HCT116 (cell line): ENCODE measurements at regions not wholly inside any gene's neighbourhood (a gene's known extent, or its start where the extent isn't known, plus 50 kb on each side); places are given as distances from the start of the nearest gene placed in this dataset.
"Not testable (repeated sequence)": the region's sequence is repeated elsewhere in the genome, so short reads cannot be mapped to it uniquely, and the experiment has no call there.

Experiments
- ATAC-seq: fragments of 200-7000 bp; cut with Tn5 transposase; 2 replicates; pipeline ENCODE4 v1.9.1; 2020; ENCODE audit warnings: mild to moderate bottlenecking, moderate library complexity
- BruUV-seq: library from RNA; stranded (reverse); fragments of 400-500 nt; replicated peaks from 2 replicates; lab custom pipeline; 2021; lab: Mats Ljungman, UMichigan
- CTCF ChIA-PET: fragments of 300-600 bp; sonication (Branson Sonifier 250); formaldehyde crosslinking; loops from one replicate; lab custom pipeline; 2021; ENCODE audit warnings: antibody characterized with exemption; lab: Charles Lee
- POLR2A ChIA-PET: fragments of 300-600, 350-600 bp; sonication (Branson Sonifier 250); formaldehyde crosslinking; loops from one replicate; lab custom pipeline; 2021; ENCODE audit warnings: antibody characterized with exemption; lab: Charles Lee
- RAD21 ChIA-PET, 2 experiments: fragments of 300-600 bp; sonication (Branson Sonifier 250); formaldehyde crosslinking; loops; one replicate each; lab custom pipeline; 2023; ENCODE audit warnings: low total read pairs in 2 of 2; ENCODE audit not compliant: uncharacterized antibody in 2 of 2, unreplicated experiment in 2 of 2, low non-redundant PET in 1 of 2; lab: Charles Lee
- DNase-seq: peaks from one replicate; pipeline ENCODE4 v3.0.0-alpha.2; 2010; ENCODE audit warnings: low read depth, low spot score
- H2AFZ ChIP-seq: fragments of 200-600 bp; shearing (Covaris generic), sonication (generic); 2 replicates; pipeline ENCODE4 v1.6.1; 2017; ENCODE audit warnings: low read depth, mixed run types, mixed read lengths, antibody characterized with exemption, low read length; ENCODE audit not compliant: poor library complexity, severe bottlenecking
- H3K27ac ChIP-seq: 2 replicates; pipeline ENCODE4 v1.5.1; 2012; ENCODE audit warnings: low read depth, low read length
- H3K27me3 ChIP-seq: fragments of 200-600 bp; sonication (generic); 2 replicates; pipeline ENCODE4 v1.6.1; 2016; ENCODE audit warnings: mixed run types, low read length, mixed read lengths; ENCODE audit not compliant: insufficient read depth
- H3K36me3 ChIP-seq, 2 experiments: fragments of 200-500 bp in 1 of 2; fragments of 200-600 bp in 1 of 2; sonication (Bioruptor generic) in 1 of 2; sonication (generic) in 1 of 2; 2 replicates each; pipeline versions ENCODE4 v1.5.1 to v1.6.1; 2014 to 2016; ENCODE audit warnings: low read length in 2 of 2, inconsistent platforms in 1 of 2, mixed read lengths in 1 of 2, mixed run types in 1 of 2; ENCODE audit not compliant: insufficient read depth in 2 of 2, control insufficient read depth in 1 of 2
- H3K4me1 ChIP-seq, 2 experiments: fragments of 200-600 bp in 1 of 2; sonication (generic) in 1 of 2; 2 replicates each; pipeline versions ENCODE4 v1.5.1 to v1.6.1; 2012 to 2017; ENCODE audit warnings: low read length in 2 of 2, inconsistent platforms in 1 of 2, mild to moderate bottlenecking in 1 of 2, mixed read lengths in 1 of 2, mixed run types in 1 of 2, moderate library complexity in 1 of 2; ENCODE audit not compliant: insufficient read depth in 2 of 2, control insufficient read depth in 1 of 2
- H3K4me2 ChIP-seq: fragments of 200-600 bp; sonication (generic); 2 replicates; pipeline ENCODE4 v1.6.1; 2017; ENCODE audit warnings: mixed run types, low read length, mixed read lengths
- H3K4me3 ChIP-seq, 2 experiments: fragments of 200-600 bp in 1 of 2; sonication (generic) in 1 of 2; replicated peaks in 1 of 2; 2 replicates each; pipeline ENCODE4 v1.5.1; 2011 to 2016; ENCODE audit warnings: low read length in 2 of 2, control low read depth in 1 of 2, low read depth in 1 of 2, mild to moderate bottlenecking in 1 of 2, mixed read lengths in 1 of 2, mixed run types in 1 of 2
- H3K79me2 ChIP-seq: fragments of 200-600 bp; sonication (generic); 2 replicates; pipeline ENCODE4 v1.6.1; 2017; ENCODE audit warnings: mild to moderate bottlenecking, mixed run types, low read length, moderate library complexity, mixed read lengths; ENCODE audit not compliant: insufficient read depth
- H3K9ac ChIP-seq: fragments of 200-600 bp; sonication (generic); 2 replicates; pipeline ENCODE4 v1.6.1; 2016; ENCODE audit warnings: low read length, mixed read lengths
- H3K9me2 ChIP-seq: fragments of 200-600 bp; sonication (generic), shearing (Covaris generic); 2 replicates; pipeline ENCODE4 v1.6.1; 2017; ENCODE audit warnings: mixed run types, mild to moderate bottlenecking, moderate library complexity; ENCODE audit not compliant: insufficient read depth
- H3K9me3 ChIP-seq, 2 experiments: fragments of 200-500 bp in 1 of 2; fragments of 200-600 bp in 1 of 2; sonication (Bioruptor generic) in 1 of 2; sonication (generic) in 1 of 2; 2 replicates each; pipeline ENCODE4 v1.6.1; 2014 to 2017; ENCODE audit warnings: low read length in 2 of 2, mixed read lengths in 2 of 2, inconsistent platforms in 1 of 2, low read depth in 1 of 2, mild to moderate bottlenecking in 1 of 2, mixed run types in 1 of 2, moderate library complexity in 1 of 2; ENCODE audit not compliant: control insufficient read depth in 1 of 2, insufficient read depth in 1 of 2
- H4K20me1 ChIP-seq: fragments of 200-600 bp; sonication (generic), shearing (Covaris generic); 2 replicates; pipeline ENCODE4 v1.6.1; 2017; ENCODE audit warnings: mixed run types, mild to moderate bottlenecking, moderate library complexity; ENCODE audit not compliant: insufficient read depth
- intact Hi-C: fragments of 100-400 bp; cut with micrococcal nuclease; formaldehyde crosslinking; loops from 2 replicates; pipeline ENCODE4 v1.10.0; 2022

DNA sequence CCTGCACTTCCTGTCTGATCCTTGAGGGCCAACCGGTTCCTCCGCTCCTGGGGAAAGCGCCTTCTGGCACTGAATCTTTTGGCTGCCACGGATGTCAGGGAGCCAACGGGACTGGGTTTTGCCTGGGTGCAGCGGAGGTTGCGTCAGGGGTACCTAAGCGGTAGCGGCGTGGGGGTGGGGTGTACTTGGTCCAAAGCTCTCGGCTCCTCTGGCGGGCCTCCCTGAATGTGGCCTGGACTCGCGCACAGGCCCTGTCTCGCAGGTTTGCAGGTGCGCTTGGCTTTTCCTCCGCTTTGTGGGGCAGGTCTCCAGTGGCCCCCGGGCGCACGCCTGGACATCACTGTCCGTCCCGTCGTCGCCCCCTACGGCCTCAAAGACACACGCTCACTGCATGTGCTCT is 1410.1 kb upstream of the PCDH10 start:
- DNase-seq, BruUV-seq, CTCF ChIA-PET, RAD21 ChIA-PET, H2AFZ ChIP-seq, H3K27me3 ChIP-seq, H3K4me1 ChIP-seq, POLR2A ChIA-PET, H3K9me3 ChIP-seq, H3K27ac ChIP-seq, H3K9ac ChIP-seq, H4K20me1 ChIP-seq, H3K36me3 ChIP-seq, intact Hi-C loops, H3K4me2 ChIP-seq, H3K9me2 ChIP-seq, H3K79me2 ChIP-seq, H3K4me3 ChIP-seq, ATAC-seq: not testable (repeated sequence)

DNA sequence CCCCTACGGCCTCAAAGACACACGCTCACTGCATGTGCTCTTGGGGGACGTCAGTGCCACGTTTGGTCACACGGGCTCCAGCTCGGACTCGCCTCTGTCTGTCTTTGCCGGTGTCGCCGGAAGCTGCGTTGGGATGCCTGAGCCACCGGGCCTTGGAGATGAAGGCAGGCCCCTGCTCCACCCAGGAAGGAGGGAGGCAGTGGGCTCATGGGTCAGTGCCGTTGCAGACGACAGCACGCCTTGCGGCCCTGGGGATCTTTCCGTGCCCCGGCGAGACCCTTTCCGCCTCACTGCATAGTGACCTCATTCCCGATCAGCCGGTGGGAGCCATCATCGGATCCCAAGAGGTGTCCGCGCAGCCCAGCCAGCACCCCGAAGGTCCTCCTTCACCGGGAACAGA is 1407.3 kb upstream of the PCDH10 start:
- DNase-seq, H3K27me3 ChIP-seq, intact Hi-C loops, H3K79me2 ChIP-seq, H3K9me3 ChIP-seq, POLR2A ChIA-PET, BruUV-seq, H3K36me3 ChIP-seq, CTCF ChIA-PET, H3K9me2 ChIP-seq, H2AFZ ChIP-seq, ATAC-seq, RAD21 ChIA-PET, H4K20me1 ChIP-seq, H3K4me3 ChIP-seq, H3K4me2 ChIP-seq, H3K27ac ChIP-seq, H3K9ac ChIP-seq, H3K4me1 ChIP-seq: not testable (repeated sequence)

DNA sequence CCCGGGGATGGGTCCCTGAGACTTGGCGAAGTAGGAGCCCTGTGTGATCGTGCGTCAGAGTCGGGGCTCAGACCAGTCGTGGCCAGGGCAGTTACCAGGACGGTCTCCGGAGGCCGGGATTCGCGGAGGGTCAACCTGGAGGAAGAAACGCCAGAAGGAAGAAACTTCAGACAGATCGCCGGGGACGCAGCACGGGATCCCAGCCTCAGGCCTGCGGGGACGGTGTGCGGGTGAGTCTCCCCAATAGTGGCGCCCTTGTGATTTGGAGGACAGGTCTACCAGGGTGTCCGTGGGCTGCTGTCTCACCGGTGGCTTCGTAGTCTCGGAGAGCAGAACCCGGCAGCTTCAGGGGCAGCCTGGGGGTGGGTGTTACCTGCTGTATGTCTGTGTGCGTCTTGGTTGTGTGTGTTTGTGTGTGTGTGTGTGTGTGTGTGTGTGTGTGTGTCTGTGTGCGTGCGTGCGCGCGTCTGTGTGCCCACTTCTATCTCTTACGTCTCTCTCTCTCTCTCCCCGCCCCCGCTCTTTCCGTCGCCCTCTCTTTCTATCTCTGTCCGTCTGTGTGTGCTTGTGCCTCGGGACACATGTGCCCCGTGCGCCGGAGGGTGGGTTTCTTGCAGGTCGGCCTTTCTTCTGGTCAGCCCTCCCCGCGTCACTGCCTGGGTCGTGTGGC is 1406.4 kb upstream of the PCDH10 start:
- BruUV-seq, intact Hi-C loops: not testable (repeated sequence)

DNA sequence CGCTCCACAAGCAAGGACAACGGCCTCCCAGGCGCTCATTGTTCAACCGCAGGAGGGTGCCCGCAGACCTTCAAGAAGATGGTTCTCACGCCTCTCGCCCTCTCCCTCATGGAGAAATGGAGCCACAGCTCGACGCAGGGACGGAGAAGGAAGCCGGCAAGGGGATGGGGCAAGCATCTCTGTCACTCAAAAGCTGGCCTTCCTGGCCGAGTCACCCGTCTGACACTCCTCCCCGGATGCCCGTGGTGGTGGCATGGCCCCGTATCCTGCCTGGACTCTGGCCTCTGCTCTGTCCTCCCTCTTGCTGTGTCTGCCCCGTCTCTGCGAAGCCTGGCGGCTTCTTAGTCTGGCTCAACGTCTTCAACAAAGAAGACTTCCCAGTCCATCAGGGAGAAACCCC is 1405.7 kb upstream of the PCDH10 start:
- DNase-seq, H3K36me3 ChIP-seq, H3K4me2 ChIP-seq, intact Hi-C loops, H3K9me2 ChIP-seq, BruUV-seq, H3K27ac ChIP-seq, H3K79me2 ChIP-seq, H3K27me3 ChIP-seq, CTCF ChIA-PET, H3K9me3 ChIP-seq, ATAC-seq, POLR2A ChIA-PET, RAD21 ChIA-PET, H2AFZ ChIP-seq, H4K20me1 ChIP-seq, H3K9ac ChIP-seq, H3K4me3 ChIP-seq, H3K4me1 ChIP-seq: not testable (repeated sequence)

More for the DNA sequence above, 1406.4 kb upstream of the PCDH10 start:
- H2AFZ ChIP-seq, H3K9ac ChIP-seq, H3K4me3 ChIP-seq, H3K4me2 ChIP-seq, H3K36me3 ChIP-seq, DNase-seq, H3K9me3 ChIP-seq, ATAC-seq, H3K27ac ChIP-seq, POLR2A ChIA-PET, H3K9me2 ChIP-seq, H3K79me2 ChIP-seq, H3K4me1 ChIP-seq, H4K20me1 ChIP-seq, CTCF ChIA-PET, H3K27me3 ChIP-seq, RAD21 ChIA-PET: not testable (repeated sequence)
